IMR-90 (cell line): ENCODE measurements at regions not wholly inside any gene's neighbourhood (a gene's known extent, or its start where the extent isn't known, plus 50 kb on each side); places are given as distances from the start of the nearest gene placed in this dataset.
A peak's percentile ranks its signal among the peaks of the same experiment; 100 is the strongest.

Experiments
- ATAC-seq: fragments of 200-7000 bp; cut with Tn5 transposase; 2 replicates; pipeline ENCODE4 v1.9.1; 2020; ENCODE audit warnings: low read depth, mild to moderate bottlenecking, moderate library complexity
- BruUV-seq: library from RNA; stranded (reverse); fragments of 400-500 nt; replicated peaks from 2 replicates; lab custom pipeline; 2021; lab: Mats Ljungman, UMichigan
- CTCF ChIA-PET: fragments of 300-600 bp; formaldehyde crosslinking; extraction: SDS; loops from one replicate; lab custom pipeline; 2021; ENCODE audit warnings: antibody characterized with exemption; lab: Yijun Ruan, JAX
- POLR2A ChIA-PET: fragments of 300-600 bp; sonication (Branson Sonifier 250); formaldehyde crosslinking; loops from one replicate; lab custom pipeline; 2022; ENCODE audit warnings: antibody characterized with exemption; ENCODE audit not compliant: unreplicated experiment; lab: Charles Lee
- DNase-seq: peaks from one replicate; pipeline ENCODE4 v3.0.0; 2013
- H2AFZ ChIP-seq: replicated peaks from 2 replicates; pipeline ENCODE3; 2013; ENCODE audit warnings: low read length, mild to moderate bottlenecking; ENCODE audit not compliant: poor library complexity
- H2AK5ac ChIP-seq: 2 replicates; pipeline ENCODE4 v1.6.1; 2013; ENCODE audit warnings: low read depth, low read length, inconsistent platforms
- H2AK9ac ChIP-seq: replicated peaks from 2 replicates; pipeline ENCODE3; 2013; ENCODE audit warnings: mild to moderate bottlenecking, low read depth, low read length, moderate library complexity; ENCODE audit not compliant: poor library complexity
- H2BK120ac ChIP-seq: 2 replicates; pipeline ENCODE4 v1.6.1; 2013; ENCODE audit warnings: low read depth, low read length, inconsistent platforms
- H2BK15ac ChIP-seq: 3 replicates; pipeline ENCODE4 v1.6.1; 2013; ENCODE audit warnings: low read depth, low read length, inconsistent platforms
- H2BK20ac ChIP-seq: 2 replicates; pipeline ENCODE4 v1.6.1; 2013; ENCODE audit warnings: low read depth, mild to moderate bottlenecking, inconsistent platforms, low read length, moderate library complexity
- H2BK5ac ChIP-seq: 2 replicates; pipeline ENCODE4 v1.6.1; 2013; ENCODE audit warnings: mild to moderate bottlenecking, low read depth, low read length, inconsistent platforms; ENCODE audit not compliant: poor library complexity, severe bottlenecking
- H3K14ac ChIP-seq: replicated peaks from 2 replicates; pipeline ENCODE4 v1.6.1; 2013; ENCODE audit warnings: low read depth, low read length, inconsistent platforms
- H3K18ac ChIP-seq: 2 replicates; pipeline ENCODE4 v1.6.1; 2013; ENCODE audit warnings: low read depth, low read length, control low read depth
- H3K23ac ChIP-seq: 2 replicates; pipeline ENCODE4 v1.6.1; 2013; ENCODE audit warnings: low read depth, low read length, inconsistent platforms
- H3K27ac ChIP-seq: 2 replicates; pipeline ENCODE4 v1.5.1; 2013; ENCODE audit warnings: mild to moderate bottlenecking, control low read depth, low read length; ENCODE audit not compliant: insufficient read depth
- H3K27me3 ChIP-seq: 2 replicates; pipeline ENCODE4 v1.6.1; 2013; ENCODE audit warnings: low read length; ENCODE audit not compliant: control insufficient read depth, insufficient read depth
- H3K36me3 ChIP-seq: 2 replicates; pipeline ENCODE4 v1.6.1; 2013; ENCODE audit warnings: low read length, mixed read lengths; ENCODE audit not compliant: control insufficient read depth, insufficient read depth
- H3K4ac ChIP-seq: 2 replicates; pipeline ENCODE4 v1.6.1; 2013; ENCODE audit warnings: low read depth, low read length, inconsistent platforms
- H3K4me1 ChIP-seq: 2 replicates; pipeline ENCODE4 v1.6.1; 2013; ENCODE audit warnings: low read length, mixed read lengths; ENCODE audit not compliant: control insufficient read depth, insufficient read depth
- H3K4me2 ChIP-seq: 2 replicates; pipeline ENCODE4 v1.6.1; 2013; ENCODE audit warnings: low read depth, mild to moderate bottlenecking, control low read depth, low read length, moderate library complexity
- H3K4me3 ChIP-seq: 2 replicates; pipeline ENCODE4 v1.5.1; 2013; ENCODE audit warnings: low read depth, mild to moderate bottlenecking, control low read depth, low read length, moderate library complexity; ENCODE audit not compliant: insufficient read depth
- H3K56ac ChIP-seq: 2 replicates; pipeline ENCODE4 v1.6.1; 2013; ENCODE audit warnings: low read length, inconsistent platforms; ENCODE audit not compliant: insufficient read depth; ENCODE audit errors: extremely low read depth
- H3K79me1 ChIP-seq, 2 experiments: 2 replicates each; pipeline ENCODE4 v1.6.1; 2013; ENCODE audit warnings: low read length in 2 of 2, inconsistent platforms in 1 of 2, low read depth in 1 of 2
- H3K9ac ChIP-seq: 2 replicates; pipeline ENCODE4 v1.6.1; 2013; ENCODE audit warnings: low read depth, low read length, control low read depth
- H3K9me1 ChIP-seq: 2 replicates; pipeline ENCODE4 v1.6.1; 2013; ENCODE audit warnings: low read length, inconsistent platforms; ENCODE audit not compliant: insufficient read depth
- H3K9me3 ChIP-seq: 2 replicates; pipeline ENCODE4 v1.6.1; 2013; ENCODE audit warnings: low read length; ENCODE audit not compliant: control insufficient read depth, insufficient read depth
- H4K20me1 ChIP-seq: 2 replicates; pipeline ENCODE4 v1.6.1; 2013; ENCODE audit warnings: low read length, inconsistent platforms; ENCODE audit not compliant: insufficient read depth
- H4K5ac ChIP-seq: 2 replicates; pipeline ENCODE4 v1.6.1; 2013; ENCODE audit warnings: mild to moderate bottlenecking, low read depth, low read length, control low read depth
- H4K8ac ChIP-seq, 2 experiments: 2 replicates each; pipeline ENCODE4 v1.6.1; 2013; ENCODE audit warnings: low read depth in 2 of 2, low read length in 2 of 2, control low read depth in 1 of 2, inconsistent platforms in 1 of 2
- H4K91ac ChIP-seq: 2 replicates; pipeline ENCODE4 v1.6.1; 2013; ENCODE audit warnings: low read depth, low read length, inconsistent platforms; ENCODE audit not compliant: insufficient read depth
- CEBPB ChIP-seq: IDR thresholded peaks from 2 replicates; pipeline ENCODE4 v1.6.1; 2012; ENCODE audit warnings: low read depth, low read length, improper control_type of control experiment
- FOS ChIP-seq: fragments of 150-350 bp; IDR thresholded peaks from 2 replicates; pipeline ENCODE4 v1.6.1; 2016; ENCODE audit warnings: low read depth, low read length
- MAFK ChIP-seq: IDR thresholded peaks from 2 replicates; pipeline ENCODE4 v1.6.1; 2012; ENCODE audit warnings: low read depth, low read length, improper control_type of control experiment
- MAZ ChIP-seq: IDR thresholded peaks from 2 replicates; pipeline ENCODE4 v1.6.1; 2012; ENCODE audit warnings: low read depth, mild to moderate bottlenecking, low read length, improper control_type of control experiment, moderate library complexity, borderline replicate concordance
- WGBS, 2 experiments: methylation state at CpG; one replicate each; pipeline versions ENCODE4 v1.1.5 to v1.1.7; 2013; ENCODE audit warnings: missing lambda C conversion rate in 2 of 2; ENCODE audit not compliant: insufficient read length in 1 of 2; ENCODE audit errors: extremely low coverage in 2 of 2; 5-methylcytosine and 5-hydroxymethylcytosine counted together
- dilution Hi-C: fragments of 300-500 bp; cut with HindIII; formaldehyde crosslinking; loops from one replicate; pipeline ENCODE4 v1.14.3; 2018; ENCODE audit warnings: low sequenced_read_pairs; ENCODE audit not compliant: unreplicated experiment
- in situ Hi-C: fragments of 300-500 bp; cut with MboI; formaldehyde crosslinking; loops from 3 replicates; pipeline ENCODE4 v1.14.3; 2019; ENCODE audit warnings: low sequenced_read_pairs, inconsistent platforms, mixed read lengths
- intact Hi-C: fragments of 100-400 bp; cut with micrococcal nuclease; formaldehyde crosslinking; loops from 2 replicates; pipeline ENCODE4 v1.10.0; 2022
- TF ChIP-seq, protein P1 (sequence below): fragments of 150-350 bp; IDR thresholded peaks from 2 replicates; pipeline ENCODE4 v1.6.1; 2016; ENCODE audit warnings: low read depth, mild to moderate bottlenecking, low read length, moderate library complexity, borderline replicate concordance

DNA sequence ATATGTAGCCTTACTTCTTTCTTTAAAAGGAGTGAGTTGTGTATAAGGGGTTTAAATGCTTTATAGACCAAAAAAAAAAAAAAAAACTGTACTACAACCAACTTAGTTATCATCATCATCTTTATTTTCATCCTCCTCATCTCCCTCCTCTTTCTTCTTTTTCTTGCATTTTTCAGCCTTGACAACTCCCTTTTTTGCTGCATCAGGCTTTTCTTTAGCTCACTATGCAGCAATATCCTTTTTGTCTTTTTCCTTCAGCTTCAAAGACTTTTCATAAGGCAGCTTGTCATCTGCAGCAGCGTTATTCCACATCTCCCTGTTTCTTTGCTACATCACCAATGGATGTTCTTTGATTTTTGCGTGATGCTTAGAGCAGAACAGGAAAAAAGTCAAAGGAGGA lies 526.0 kb downstream of the ZNF608 start:
- ATAC-seq: no peak

More for the DNA sequence above, 526.0 kb downstream of the ZNF608 start:
- no peak overlapping the region for H2AK5ac ChIP-seq
- in situ Hi-C loops: no loop called here
- no peak overlapping the region for H4K8ac ChIP-seq
- H3K36me3 ChIP-seq: no peaks in the 10 kb centered on the region
- ChIA-PET CTCF (no interaction called here), POLR2A (no interaction called here)
- no peak overlapping the region for H2BK15ac ChIP-seq
- intact Hi-C loops: no loop called here
- no peak for DNase-seq
- H4K20me1 ChIP-seq: no peaks in the 10 kb centered on the region
- dilution Hi-C loops: no loop called here
- H4K91ac ChIP-seq: no peak overlapping the region
- no peak overlapping the region for H3K18ac ChIP-seq
- no peaks in the 10 kb centered on the region for H3K79me1 ChIP-seq
- H2AK9ac ChIP-seq: no peak overlapping the region
- H3K56ac ChIP-seq: no peak overlapping the region
- TF ChIP-seq CEBPB (no peak), MAZ (no peak), MAFK (0 out of 2 replicates have a peak, but pooled peaks have one; percentile 13), FOS (no peak)
- TF ChIP-seq, protein P1, sequence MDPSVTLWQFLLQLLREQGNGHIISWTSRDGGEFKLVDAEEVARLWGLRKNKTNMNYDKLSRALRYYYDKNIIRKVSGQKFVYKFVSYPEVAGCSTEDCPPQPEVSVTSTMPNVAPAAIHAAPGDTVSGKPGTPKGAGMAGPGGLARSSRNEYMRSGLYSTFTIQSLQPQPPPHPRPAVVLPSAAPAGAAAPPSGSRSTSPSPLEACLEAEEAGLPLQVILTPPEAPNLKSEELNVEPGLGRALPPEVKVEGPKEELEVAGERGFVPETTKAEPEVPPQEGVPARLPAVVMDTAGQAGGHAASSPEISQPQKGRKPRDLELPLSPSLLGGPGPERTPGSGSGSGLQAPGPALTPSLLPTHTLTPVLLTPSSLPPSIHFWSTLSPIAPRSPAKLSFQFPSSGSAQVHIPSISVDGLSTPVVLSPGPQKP: no peak
- H3K9ac ChIP-seq: no peak overlapping the region
- H3K4me2 ChIP-seq: no peak overlapping the region
- H2BK5ac ChIP-seq: no peak overlapping the region
- H2BK20ac ChIP-seq: no peak overlapping the region
- H3K27ac ChIP-seq: no peak overlapping the region
- peaks cover 2% of the 10 kb centered on the region; the same call in 1 of the 2 replicates for H3K9me3 ChIP-seq
- H3K4me1 ChIP-seq: no peaks in the 10 kb centered on the region
- H3K4ac ChIP-seq: no peak overlapping the region
- WGBS, 2 experiments: 83% methylated on average over 1 of the region's 2 CpGs; no CpG with 5 or more reads in 1 of the 2 experiments
- H3K9me1 ChIP-seq: no peaks in the 10 kb centered on the region
- no TSS peak for BruUV-seq
- H2AFZ ChIP-seq: no peak overlapping the region
- no peak overlapping the region for H3K23ac ChIP-seq
- H3K4me3 ChIP-seq: no peak overlapping the region
- no peak overlapping the region for H2BK120ac ChIP-seq
- no peak overlapping the region for H4K5ac ChIP-seq
- H3K27me3 ChIP-seq: no peaks in the 10 kb centered on the region
- no peak overlapping the region for H3K14ac ChIP-seq
